ENCODE measurements at regions not wholly inside any gene's neighbourhood (a gene's known extent, or its start where the extent isn't known, plus 50 kb on each side); places are given as distances from the start of the nearest gene placed in this dataset.
A peak's percentile ranks its signal among the peaks of the same experiment; 100 is the strongest.

DNA sequence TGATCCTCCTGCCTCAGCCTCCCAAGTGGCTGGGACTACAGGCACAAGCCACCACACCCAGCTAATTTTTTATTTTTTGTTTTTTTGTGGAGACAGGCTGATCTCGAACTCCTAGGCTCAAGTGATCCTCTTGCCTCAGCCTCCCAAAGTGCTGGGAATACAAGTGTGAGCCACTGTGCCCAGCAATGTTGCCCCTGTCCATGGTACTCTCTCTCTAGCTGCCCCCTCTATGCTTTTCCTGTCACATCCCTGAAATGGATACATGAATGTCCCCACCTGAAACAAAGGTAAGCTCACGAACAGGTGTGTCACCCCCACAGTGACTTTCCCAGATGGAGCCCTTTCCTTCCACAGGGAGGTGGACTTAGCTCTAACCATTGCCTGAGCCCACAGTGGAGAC lies 141.1 kb upstream of the MGMT start:
- DNase-seq: no peak

DNA sequence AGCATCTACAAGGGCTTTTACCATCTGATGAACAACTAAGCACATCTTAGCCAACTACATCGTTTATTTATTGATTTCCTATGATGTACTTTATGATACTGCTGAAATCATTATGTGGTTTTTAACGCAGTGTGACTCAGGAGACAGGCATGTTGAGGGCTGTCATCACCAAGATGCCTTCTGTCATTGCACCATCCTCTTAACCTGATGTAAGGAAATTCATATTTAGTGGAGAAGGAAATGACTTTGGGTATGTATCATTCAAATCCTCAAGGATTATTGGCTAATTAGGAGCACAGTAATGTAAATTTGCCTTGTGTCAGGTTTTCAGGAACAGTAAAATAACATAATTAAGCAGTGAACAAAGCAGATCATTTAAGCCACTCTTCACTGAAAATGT lies 138.5 kb upstream of the MGMT start:
- no peak for DNase-seq

DNA sequence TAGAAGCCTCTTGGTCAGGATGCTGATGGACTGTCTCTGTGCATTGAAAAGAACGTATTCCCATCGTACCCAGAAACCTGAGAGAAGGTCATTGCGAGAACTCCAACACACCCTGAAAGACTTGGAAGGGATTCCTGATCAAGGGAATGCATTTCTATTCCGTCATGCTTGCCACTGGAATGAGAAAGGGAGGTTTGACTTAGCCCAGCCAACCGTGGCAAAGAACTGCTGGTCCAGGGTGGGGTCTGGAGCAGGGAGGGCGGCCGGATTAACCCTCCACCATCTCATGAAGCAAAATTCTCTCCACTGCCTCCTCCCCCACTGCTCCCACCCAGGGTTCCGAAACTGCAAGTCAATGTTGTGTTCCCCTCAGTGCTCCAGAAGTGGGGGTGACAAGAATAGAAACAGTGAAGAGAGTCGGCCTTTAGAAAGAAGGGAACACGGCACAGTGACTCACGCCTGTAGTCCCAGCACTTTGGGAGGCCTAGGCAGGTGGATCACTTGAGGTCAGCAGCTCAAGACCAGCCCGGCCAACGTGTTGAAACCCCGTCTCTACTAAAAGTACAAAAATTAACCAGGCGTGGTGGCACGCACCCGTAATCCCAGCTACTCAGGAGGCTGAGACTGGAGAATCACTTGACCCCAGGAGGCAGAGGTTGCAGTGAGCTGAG lies 137.5 kb upstream of the MGMT start:
- no peak for DNase-seq

DNA sequence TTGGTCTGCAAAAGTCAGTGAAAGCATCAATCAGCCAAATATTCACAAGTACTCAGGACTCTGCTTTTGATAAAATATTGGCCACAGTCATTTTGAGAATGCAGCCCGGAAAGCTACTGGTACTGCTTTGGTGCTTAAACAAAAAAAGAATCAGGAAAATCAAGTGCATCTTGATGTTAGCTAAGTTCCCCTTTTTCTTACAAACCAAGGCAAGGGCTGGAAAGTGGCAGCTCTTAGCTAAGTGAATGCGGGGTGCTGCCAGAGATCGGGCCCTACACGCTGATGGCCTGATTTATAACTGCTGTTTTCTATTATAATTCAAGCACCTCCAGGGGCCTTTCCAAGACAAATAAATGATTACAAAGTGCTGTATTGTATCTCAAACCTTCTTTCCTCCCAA lies 136.8 kb upstream of the MGMT start:
- no peak for DNase-seq

DNA sequence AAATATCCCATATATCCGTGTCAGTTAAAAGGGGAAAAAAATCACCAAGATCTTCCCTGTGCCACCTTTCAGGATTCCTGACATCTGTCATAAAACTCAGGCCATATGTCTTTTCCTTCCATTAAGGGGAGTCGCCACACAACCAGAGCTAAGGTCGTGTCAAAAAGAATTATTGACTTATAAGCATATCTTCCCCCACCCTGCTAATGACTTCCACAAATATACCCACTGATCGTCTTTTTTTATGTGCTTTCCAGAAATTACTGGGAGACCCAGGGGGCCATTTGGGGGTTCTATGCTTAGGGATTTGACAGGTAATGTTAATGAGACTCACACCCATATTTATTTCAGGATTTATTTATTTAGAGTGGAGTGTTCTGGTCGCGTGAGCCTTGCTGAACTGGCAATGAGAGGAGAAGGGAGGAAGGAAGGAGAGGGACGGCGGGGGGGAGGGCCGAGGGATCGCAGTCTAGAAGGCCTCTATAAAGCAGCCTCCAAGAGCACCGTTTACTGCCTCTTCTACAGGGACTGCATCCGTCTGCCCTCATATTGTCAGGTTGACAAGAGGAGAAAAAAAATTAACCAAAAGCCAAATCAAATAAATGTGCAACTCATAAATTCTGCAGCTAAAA lies 135.7 kb upstream of the MGMT start:
- DNase-seq: no peak

DNA sequence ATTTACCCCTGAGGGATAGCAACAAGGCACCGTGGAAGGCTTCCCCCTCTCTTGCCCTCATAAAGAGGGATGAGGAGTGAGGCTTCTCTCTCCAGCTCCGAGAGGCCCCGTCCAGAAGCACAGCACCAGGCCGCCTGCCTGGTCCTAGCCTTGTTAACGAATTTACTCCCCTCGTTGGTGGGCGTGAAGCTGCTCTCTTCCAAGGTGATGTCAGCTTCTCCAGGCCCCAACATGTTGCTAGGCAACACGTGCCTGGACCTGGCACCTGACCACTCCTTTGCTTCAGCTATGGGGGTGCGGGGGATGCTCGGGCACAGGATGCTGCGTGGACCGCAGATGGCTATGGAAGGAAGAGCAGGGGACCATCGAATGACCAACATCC lies 135.2 kb upstream of the MGMT start:
- DNase-seq: no peak

DNA sequence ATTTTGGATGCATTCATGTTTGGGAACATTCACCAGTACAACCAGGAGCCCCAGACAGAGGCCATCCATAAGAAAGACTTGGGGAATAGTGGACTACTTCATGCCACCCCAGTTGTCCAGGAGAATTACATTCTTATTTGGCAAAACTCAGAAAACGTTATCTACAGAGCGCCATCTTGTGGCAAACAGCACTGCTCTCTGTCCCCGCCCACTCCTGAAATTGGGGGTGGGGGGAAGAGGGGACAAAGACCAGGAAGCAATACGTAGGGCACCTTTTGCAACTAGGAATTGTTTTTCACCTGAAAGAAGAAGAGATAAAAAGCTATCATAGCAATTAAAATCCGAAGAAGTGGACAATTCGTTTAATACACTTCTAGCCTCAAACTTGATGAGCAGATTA lies 134.6 kb upstream of the MGMT start:
- DNase-seq: peak in 1 of 2 experiments; percentile 6

DNA sequence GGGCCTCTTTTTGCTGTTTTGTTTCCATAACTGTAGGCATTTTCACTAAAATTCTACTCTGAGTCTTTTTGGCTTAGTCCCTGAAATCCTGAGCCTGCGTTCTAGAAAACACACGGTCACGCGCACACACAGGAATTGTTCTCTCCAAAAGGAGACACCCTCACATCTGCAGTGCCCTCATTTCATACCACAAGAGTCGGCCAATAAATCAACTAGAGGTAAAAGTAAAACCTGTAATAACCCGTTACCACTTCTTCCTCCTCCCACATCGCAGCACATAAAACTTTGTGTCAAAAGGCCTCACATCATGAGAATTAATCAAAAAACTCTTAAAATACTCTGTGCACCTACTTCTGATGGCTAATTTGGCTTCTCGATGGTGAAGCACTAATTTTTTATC lies 133.3 kb upstream of the MGMT start:
- DNase-seq: no peak

DNA sequence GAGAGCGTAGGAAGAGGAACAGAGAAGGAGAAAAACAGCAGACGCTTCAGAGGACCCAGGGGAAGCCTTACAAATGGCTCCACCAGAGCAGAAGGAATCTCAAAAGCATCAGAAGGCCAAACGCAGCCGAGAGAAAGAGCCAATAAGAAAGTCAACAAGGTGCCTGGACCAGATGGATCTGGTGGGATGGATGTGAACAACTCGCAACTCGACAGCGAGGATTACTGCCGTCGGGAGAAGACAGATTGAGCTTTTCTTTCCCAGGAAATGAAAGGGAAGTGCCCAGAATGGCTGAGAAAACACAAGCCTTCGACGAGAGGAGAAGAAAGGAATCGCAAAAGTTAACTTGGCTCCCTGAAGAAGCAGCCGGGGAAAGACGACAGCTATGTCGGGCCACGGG lies 132.8 kb upstream of the MGMT start:
- no peak for DNase-seq

DNA sequence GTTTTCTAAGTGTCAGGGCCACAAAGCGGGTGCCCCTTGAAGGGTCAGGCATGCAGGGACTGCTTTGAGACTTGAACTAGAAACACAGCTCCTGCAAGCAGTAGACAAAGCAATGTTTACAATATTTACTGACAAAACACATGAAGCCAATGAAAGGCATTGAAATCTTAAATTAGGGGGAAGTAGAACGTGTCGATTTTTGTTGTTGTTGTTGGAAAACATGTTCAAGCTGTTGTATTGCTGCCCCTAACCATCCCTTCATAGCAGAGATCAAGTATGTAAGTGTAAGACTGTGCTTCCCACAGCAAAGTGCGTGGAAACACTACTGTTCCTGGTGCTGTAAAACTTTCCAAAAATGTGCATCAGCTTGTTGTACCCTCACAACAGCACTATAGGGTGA lies 131.6 kb upstream of the MGMT start:
- no peak for DNase-seq

DNA sequence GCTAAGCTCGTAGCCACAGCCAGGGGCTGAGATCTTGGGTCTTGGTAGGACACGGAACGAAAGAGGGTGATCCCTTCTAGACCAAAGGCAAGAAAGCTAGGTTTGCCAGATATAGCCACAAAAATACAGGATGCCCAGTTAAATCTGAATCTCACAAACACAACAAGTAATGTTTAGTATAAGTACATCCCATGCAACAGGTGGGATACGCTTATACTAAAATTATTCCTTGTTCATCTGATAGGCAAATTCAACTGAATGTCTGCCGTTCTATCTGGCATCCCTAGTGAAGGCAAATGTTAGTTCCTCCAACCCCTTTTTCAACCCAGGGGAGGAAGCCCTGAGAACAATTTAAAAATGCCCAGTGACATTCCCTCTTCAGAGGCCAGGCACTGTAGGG lies 131.1 kb upstream of the MGMT start:
- no peak for DNase-seq

DNA sequence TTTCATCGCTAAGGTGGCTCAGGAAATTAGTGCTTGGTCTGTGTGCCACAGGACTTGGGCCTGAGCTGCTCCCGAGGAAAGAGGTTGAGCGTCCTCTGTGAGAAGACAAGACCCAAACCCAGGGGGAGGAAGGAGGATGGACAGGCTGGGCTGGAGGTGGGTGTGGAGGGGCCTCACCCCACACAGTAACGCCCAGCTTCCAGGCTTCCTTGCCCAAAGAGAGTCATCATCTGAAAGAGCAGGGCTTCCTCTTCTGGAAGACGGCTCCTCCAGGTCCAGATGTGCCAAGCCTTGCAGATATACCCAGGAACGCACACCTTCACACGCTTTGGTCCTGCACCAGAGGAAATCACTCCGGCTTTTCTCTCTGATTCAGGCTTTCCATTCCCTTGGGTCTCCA lies 127.8 kb upstream of the MGMT start:
- no peak for DNase-seq

DNA sequence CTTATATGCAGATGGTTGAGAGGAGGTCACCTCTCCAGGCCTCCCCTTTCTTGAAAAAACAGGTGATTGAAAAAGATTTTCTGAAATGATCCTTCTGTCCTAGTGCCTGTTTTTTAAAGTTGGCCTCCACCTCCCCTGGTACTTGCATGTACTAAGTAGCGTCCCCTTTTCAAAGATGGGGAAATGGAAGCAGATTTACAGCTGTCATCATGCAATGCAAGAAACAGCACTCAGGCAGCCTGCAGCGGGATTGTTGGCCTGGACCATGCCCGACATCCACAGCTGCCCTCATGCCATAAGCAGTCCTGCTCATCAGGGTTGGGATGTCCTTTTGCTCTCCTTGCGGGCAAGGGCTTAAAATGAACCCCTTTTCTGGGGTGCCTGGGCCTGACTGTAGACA lies 127.2 kb upstream of the MGMT start:
- no peak for DNase-seq

DNA sequence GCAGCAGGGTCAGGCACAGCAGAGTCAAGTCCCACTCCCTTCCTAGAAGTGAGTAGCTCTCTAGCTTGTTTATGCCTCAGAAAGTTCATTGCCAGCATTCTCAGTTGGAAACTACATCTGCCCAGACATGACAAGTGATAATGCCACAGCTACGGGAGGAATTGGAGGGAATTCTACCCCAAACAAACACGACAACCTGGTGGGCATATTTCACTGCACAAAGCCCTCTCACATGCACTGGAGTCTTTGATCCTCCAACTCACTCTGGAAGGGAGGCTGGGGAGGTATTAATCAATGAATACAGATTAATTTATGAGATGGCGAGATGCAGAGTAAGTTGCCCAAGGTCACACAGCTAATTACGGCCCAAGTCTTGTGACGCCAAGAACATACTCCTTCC lies 126.0 kb upstream of the MGMT start:
- DNase-seq: no peak

DNA sequence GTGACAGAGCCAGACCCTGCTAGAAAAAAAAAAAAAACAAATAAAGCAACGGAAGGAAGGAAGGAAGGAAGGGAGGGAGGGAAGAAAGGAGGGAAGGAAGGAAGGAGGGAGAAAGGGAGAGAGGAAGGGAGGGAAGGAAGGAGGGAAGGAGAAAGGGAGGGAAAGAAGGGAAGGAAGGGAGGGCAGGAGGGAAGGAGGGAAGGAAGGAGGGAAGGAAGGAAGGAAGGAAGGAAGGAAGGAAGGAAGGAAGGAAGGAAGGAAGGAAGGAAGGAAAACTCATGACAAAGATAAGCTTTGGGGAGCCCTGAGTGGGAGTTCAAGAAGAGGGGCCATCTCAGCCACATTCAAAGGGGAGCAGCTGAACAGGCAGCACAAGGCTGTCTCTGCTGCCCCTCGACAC lies 124.7 kb upstream of the MGMT start:
- DNase-seq: no peak

DNA sequence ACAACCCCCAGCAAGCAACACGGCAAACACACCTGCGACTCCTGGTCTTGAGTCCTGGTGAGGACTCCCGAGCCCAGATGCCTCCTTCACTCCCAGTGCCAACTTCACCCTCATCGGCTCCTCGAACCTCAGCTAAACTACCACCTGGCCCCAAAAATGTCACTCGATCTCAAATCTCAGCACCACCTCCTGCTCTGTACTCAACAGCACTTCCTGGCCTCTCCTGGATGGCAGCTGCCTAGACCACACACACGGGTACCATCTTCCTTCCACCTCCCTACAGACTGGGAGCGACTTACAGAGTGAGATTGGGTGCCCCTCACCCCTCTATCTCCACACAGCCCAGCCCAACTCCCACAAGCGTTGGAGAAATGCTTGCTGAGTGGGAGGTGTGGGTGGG lies 123.9 kb upstream of the MGMT start:
- DNase-seq: no peak

DNA sequence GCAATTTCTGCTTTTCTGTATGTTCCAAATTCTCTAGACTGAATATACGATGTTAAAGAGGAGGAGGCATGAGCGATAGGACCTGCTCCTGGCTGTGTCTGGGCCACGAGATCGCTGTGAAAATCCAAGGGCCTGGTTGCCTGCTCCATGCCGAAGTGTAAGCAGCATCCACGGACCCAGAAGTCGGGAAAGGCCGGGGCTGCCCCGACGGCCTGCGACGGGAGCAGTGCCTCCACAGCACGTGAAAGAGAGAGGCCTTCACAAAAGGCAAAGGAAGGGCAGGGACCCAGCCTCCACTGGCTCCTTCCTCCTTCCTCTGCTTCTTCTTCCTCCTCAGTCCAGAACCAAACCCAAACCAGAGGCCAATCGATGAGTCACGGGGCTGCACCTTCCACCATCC lies 122.9 kb upstream of the MGMT start:
- DNase-seq: no peak

DNA sequence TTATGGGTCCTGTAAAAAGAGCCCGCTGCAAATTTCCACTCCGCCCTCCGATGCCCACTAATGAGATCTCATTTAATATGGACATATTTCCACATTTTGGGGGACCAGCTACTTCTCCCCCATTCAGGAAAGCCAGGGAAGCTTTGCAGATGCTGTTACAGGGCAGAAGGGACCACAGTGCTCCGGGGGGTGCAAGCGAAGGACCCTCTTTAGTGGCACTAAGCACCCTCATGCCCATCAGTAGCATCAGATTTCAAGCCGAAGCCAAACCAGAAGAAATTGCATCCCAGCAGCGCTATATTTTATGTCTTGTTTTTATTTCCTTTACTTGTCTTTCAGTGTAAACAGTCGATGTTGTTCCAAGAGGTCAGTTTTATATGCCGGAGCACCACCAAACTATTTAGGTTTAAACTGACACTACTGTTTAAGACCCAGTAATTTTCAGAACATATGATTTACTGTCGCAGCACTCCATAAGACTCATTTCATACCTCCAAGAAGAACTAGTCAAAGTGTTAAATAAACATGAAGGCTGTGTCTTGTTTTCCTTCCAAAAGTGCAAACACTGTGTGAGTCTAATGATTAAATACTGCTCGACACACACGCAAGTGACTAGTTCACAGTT lies 122.2 kb upstream of the MGMT start:
- no peak for DNase-seq

DNA sequence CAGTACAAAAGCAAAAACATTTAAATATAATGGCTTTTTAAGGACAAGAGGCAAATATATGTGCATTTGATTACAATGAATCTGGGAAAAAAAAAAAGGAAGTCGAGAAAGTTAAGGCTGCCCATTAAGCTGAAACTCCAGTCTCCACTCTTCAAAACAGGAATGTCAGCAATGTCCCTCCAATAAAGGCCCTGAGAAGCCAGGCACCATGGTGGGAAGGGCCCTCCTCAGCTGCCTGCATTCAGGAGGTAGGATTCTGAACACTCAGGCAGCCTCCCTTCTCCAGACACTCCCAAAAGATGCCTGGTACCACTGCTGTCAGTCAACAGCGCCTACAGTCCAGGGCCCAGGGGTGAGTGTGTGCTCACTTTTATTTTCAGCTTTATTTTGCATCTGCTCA lies 121.3 kb upstream of the MGMT start:
- DNase-seq: no peak

DNA sequence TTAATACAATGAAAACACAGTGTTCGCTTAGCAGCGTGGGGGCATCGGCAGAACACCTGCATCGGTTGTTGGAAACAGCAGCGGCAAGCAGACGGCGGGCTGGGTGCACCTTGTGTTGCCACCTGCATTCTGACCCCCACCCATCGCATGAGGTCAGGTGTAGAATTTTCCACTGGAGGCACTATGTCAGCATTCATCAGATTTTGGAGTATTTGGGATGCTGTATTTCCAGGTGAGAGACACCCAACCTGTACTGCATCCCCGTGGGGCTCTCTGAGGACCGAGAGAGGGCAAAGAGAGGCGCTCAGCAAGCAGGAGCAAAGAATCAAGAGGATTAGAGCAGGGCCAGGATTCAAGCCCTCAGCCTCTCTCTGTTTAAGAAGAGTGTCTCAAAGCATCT lies 116.4 kb upstream of the MGMT start:
- DNase-seq: no peak

DNA sequence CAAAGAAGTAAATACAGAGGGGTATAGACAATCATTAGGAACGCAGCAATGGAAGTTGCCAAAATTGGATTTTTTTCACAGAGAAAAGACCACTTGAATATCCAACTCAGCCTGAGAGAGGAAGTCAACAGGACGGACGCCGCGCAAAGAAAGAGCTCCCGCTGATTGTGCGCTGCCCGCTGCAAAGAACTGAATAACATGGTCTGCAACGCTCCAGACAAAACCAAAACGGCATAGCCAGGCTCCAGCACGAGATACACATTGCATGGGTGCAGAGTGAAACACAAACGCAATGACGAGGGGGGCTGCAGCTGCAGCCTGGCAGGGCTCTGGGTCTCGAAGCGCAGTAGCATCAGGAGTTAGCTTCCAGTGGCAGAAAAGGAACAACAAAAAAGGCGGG lies 113.9 kb upstream of the MGMT start:
- no peak for DNase-seq

DNA sequence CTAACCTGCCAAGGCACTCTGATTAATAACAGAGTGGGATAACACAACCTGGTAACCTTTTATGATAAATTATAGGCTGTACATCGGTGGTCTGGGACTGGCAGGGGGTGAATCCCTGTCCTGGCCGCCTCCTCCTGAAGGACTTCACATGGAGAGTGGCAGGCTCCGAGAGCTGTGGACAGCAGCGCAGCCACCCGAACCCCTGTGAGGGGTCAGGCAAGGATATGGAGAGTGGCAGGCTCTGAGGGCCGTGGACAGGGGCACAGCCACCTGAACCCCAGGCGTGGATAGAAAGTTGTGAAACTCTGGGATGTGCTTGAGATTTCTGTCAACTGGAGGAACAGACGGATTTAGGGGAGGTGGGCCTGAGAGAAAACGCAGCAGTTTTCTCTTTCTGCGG lies 107.0 kb upstream of the MGMT start:
- DNase-seq: no peak

DNA sequence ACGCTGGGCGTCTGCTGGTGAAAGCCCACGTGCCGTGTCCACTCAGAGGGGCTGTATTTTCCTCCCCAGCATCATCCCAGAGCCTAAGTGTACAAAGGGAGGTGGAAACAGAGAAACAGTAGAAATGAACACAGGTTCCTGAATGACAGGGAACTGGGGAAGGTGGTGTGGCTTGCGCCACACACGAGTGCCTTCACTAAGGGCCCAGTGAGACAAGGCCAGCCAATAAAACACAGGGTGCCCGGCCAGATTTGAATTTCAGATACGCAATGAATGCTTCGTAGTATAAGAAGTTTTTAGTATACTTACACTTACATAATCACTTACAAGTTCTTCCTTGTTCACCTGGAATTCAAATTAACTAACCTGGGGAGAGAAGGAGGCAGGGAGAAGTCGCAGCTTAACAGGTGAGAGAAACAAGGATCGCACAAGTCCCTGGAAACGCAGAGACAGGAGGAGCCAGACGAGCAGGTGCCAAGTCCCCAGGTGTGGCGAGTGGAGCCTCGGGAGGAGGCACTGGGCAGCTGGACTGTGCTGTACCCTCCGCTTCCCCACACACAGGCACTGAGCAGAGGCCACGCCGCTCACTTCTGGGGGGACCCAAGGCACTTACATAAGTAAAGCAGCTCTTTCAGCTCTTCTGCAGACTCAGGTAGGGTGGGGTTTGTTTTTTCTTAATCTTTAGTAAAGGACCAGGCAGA lies 105.2 kb upstream of the MGMT start:
- DNase-seq: no peak

DNA sequence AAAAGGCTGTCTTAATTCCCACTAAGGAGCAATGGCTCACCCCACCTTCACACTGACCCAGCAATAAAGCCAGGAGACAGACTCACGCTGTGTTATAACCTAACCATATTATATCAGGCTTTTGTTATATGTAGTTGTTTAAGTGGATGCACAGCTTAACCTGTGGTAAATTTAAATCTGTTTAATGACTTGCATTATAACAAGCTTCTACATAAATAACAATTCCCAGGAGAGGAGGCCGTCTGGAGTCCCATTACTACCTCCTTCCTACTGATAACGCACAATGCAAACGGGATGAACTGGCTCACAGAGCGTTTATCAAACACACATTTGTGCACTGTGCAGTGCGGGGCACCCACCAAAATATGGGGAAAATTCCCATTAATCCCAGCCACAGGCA lies 102.1 kb upstream of the MGMT start:
- DNase-seq: no peak
